ENCODE measurements at regions not wholly inside any gene's neighbourhood (a gene's known extent, or its start where the extent isn't known, plus 50 kb on each side); places are given as distances from the start of the nearest gene placed in this dataset.

DNA sequence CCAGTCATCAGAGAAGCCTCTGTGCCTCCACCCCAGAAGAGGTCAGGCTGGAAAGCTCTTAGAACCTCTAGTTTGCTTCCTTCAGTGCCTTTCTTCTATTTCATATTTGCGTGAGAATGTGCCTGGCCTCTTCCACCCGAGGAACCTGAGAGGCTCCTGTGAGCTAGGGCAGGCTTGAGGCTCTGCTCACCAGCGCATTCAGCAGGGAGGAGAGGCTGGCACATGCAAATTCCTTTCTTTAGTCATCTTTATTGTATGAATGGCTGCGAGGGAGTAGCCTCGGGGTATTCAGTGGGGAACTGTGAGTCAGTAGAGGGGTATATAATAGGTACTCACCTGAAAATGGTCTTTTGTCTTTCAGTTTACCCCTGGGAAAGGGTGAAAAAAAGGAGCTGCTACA, 268.3 kb downstream of the ABCC12 start:
- H4K20me1 ChIP-seq (ENCODE audit: insufficient read depth, low read depth, low read length): no peaks in the 10 kb centered on the region
- no peak overlapping the region for H3K4me3 ChIP-seq (ENCODE audit: low read length)
- no peaks in the 10 kb centered on the region for H3K79me2 ChIP-seq (ENCODE audit: low read length)

DNA sequence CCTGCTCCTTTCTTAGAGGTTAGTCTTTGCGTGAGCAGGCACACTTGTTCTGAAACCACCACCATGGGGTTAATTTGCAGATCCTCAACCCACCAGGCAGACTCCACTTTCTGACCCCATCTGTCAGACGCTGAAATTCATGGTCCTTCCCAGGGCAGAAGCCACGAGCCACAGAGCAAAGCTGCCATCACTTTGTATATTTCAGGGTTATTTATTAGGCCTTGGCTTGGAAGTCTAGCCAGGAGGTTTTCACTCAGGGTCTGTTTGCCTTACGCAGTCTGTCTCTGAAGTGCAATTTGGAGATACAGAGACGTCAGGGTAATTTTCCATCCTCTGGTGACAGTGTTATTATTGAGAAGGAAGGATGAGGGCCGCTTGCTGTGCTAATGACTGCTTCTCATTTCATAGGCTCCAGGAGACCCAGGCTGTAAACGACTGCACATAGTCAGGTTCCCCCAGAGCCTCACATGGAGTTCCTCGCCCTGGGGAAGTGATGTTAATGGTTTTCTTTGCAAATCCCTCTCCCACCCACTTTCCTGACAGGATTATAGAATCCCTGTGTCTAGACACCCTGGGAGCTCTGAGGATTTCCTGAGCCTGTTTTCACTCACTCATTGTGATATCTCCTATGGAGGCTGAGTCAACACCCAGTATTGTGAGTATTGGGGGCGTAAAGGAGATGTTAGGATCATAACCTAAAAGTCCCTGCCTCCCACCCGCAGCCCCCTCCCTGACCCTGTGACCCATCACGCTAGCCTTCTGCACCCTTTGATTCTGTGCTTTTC, 269.0 kb downstream of the ABCC12 start:
- Histone ChIP-seq H3K27me3 (ENCODE audit: low read length) (no peaks in the 10 kb centered on the region), H3K9me2 (replicated peaks; ENCODE audit: insufficient read depth, low read length) (no peaks in the 10 kb centered on the region), H3K9me3 (ENCODE audit: low read length) (no peaks in the 10 kb centered on the region), H3K79me2 (ENCODE audit: low read length) (no peaks in the 10 kb centered on the region), H3K27ac (ENCODE audit: low read length) (no peak overlapping the region), H3K4me2 (ENCODE audit: low read depth, low read length, poor library complexity, severe bottlenecking) (peak overlapping the region; percentile 32), H2AFZ (ENCODE audit: low read length) (no peak overlapping the region), H3K4me1 (ENCODE audit: low read length) (peaks cover 35% of the 10 kb centered on the region), H3K9ac (ENCODE audit: low read length) (no peak overlapping the region), H3K4me3 (ENCODE audit: low read length) (no peak overlapping the region), H3K36me3 (ENCODE audit: insufficient read depth, low read length) (no peaks in the 10 kb centered on the region), H4K20me1 (ENCODE audit: insufficient read depth, low read depth, low read length) (no peaks in the 10 kb centered on the region)
- no peak for DNase-seq

More for the DNA sequence above, 268.3 kb downstream of the ABCC12 start:
- no peaks in the 10 kb centered on the region for H3K9me2 ChIP-seq (replicated peaks; ENCODE audit: insufficient read depth, low read length)
- H3K36me3 ChIP-seq (ENCODE audit: insufficient read depth, low read length): no peaks in the 10 kb centered on the region
- H2AFZ ChIP-seq (ENCODE audit: low read length): no peak overlapping the region
- no peak overlapping the region for H3K27ac ChIP-seq (ENCODE audit: low read length)
- DNase-seq: peak; percentile 68
- no peaks in the 10 kb centered on the region for H3K9me3 ChIP-seq (ENCODE audit: low read length)
- H3K27me3 ChIP-seq (ENCODE audit: low read length): no peaks in the 10 kb centered on the region
- no peak overlapping the region for H3K9ac ChIP-seq (ENCODE audit: low read length)
- H3K4me2 ChIP-seq (ENCODE audit: low read depth, low read length, poor library complexity, severe bottlenecking): peak overlapping the region; percentile 32
- peaks cover 35% of the 10 kb centered on the region for H3K4me1 ChIP-seq (ENCODE audit: low read length)

DNA sequence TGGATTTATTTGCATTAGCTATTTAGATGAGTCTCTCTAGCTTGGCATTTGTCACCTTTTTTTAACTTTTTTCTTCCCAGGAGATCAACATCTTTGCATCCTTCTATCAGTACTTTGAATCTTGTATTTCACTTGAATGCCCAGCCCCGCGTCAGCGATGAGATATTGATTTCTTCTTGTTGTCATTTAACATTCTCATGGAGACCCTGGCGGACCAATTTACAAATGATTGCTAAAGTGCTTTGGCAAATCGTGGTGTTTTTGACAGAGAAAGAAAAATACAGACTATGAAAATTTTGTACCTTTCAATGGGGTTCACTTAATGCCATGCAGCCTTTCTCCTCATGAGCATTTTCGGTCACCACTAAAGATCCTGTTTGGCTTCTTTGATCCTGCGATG, 269.7 kb downstream of the ABCC12 start:
- H4K20me1 ChIP-seq (ENCODE audit: insufficient read depth, low read depth, low read length): no peaks in the 10 kb centered on the region
- no peak overlapping the region for H3K27ac ChIP-seq (ENCODE audit: low read length)
- no peaks in the 10 kb centered on the region for H3K79me2 ChIP-seq (ENCODE audit: low read length)
- no peaks in the 10 kb centered on the region for H3K9me2 ChIP-seq (replicated peaks; ENCODE audit: insufficient read depth, low read length)
- H3K9me3 ChIP-seq (ENCODE audit: low read length): no peaks in the 10 kb centered on the region
- no peak overlapping the region for H3K4me3 ChIP-seq (ENCODE audit: low read length)
- H3K36me3 ChIP-seq (ENCODE audit: insufficient read depth, low read length): no peaks in the 10 kb centered on the region
- DNase-seq: no peak
- H2AFZ ChIP-seq (ENCODE audit: low read length): no peak overlapping the region
- H3K27me3 ChIP-seq (ENCODE audit: low read length): no peaks in the 10 kb centered on the region
- no peak overlapping the region for H3K4me2 ChIP-seq (ENCODE audit: low read depth, low read length, poor library complexity, severe bottlenecking)
- no peak overlapping the region for H3K9ac ChIP-seq (ENCODE audit: low read length)
- peaks cover 35% of the 10 kb centered on the region for H3K4me1 ChIP-seq (ENCODE audit: low read length)

- no peaks in the 10 kb centered on the region for H3K9me3 ChIP-seq (ENCODE audit: low read length)
- no peak overlapping the region for H3K4me3 ChIP-seq (ENCODE audit: low read length)
- no peaks in the 10 kb centered on the region for H3K9me2 ChIP-seq (replicated peaks; ENCODE audit: insufficient read depth, low read length)
- no peak overlapping the region for H2AFZ ChIP-seq (ENCODE audit: low read length)
- no peak overlapping the region for H3K4me2 ChIP-seq (ENCODE audit: low read depth, low read length, poor library complexity, severe bottlenecking)
- no peaks in the 10 kb centered on the region for H3K27me3 ChIP-seq (ENCODE audit: low read length)
- H3K36me3 ChIP-seq (ENCODE audit: insufficient read depth, low read length): no peaks in the 10 kb centered on the region
- no peak overlapping the region for H3K9ac ChIP-seq (ENCODE audit: low read length)
- no peaks in the 10 kb centered on the region for H4K20me1 ChIP-seq (ENCODE audit: insufficient read depth, low read depth, low read length)
- no peaks in the 10 kb centered on the region for H3K79me2 ChIP-seq (ENCODE audit: low read length)
- peaks cover 35% of the 10 kb centered on the region for H3K4me1 ChIP-seq (ENCODE audit: low read length)
- DNase-seq: no peak
- no peak overlapping the region for H3K27ac ChIP-seq (ENCODE audit: low read length)
These were observed 270.3 kb downstream of the ABCC12 start for GRCh38 chr16:47885489-47885888.

DNA sequence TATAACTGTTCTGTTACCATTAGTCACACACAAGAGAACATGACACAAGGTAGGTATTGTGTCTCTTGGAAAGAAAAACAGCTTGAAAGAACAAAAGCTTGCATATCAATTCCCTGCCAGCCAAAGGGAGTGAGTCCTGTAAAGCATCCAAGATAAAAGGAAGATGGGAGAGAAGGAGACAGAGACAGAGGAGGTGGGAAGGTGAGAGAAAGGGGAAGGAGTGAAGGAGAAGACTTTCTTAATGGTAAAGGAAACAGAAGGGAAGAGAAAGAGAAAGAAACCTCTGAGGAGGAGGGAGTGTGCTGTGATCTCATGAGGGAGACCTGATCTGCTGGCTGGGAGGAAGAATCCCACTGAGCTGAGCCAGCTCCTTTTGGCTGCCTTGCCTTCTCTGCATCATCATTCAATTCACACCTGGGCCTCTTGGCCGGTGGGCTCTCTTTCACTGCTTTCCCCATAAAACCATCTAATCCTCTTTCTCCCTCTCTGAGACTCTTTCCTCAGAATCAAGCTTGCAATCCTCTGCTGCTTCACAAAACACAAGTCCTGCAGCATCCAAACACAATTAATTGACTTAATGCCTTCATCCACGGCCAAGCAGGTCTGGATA, 271.6 kb downstream of the ABCC12 start:
- Histone ChIP-seq H3K9ac (ENCODE audit: low read length) (no peak overlapping the region), H3K4me2 (ENCODE audit: low read depth, low read length, poor library complexity, severe bottlenecking) (no peak overlapping the region), H3K36me3 (ENCODE audit: insufficient read depth, low read length) (no peaks in the 10 kb centered on the region), H4K20me1 (ENCODE audit: insufficient read depth, low read depth, low read length) (no peaks in the 10 kb centered on the region), H3K27ac (ENCODE audit: low read length) (no peak overlapping the region), H3K79me2 (ENCODE audit: low read length) (no peaks in the 10 kb centered on the region), H2AFZ (ENCODE audit: low read length) (no peak overlapping the region; the same call in 1 of the 2 replicates), H3K9me2 (replicated peaks; ENCODE audit: insufficient read depth, low read length) (no peaks in the 10 kb centered on the region), H3K4me1 (ENCODE audit: low read length) (peaks cover 33% of the 10 kb centered on the region), H3K27me3 (ENCODE audit: low read length) (no peaks in the 10 kb centered on the region), H3K4me3 (ENCODE audit: low read length) (no peak overlapping the region), H3K9me3 (ENCODE audit: low read length) (no peaks in the 10 kb centered on the region)
- DNase-seq: no peak

DNA sequence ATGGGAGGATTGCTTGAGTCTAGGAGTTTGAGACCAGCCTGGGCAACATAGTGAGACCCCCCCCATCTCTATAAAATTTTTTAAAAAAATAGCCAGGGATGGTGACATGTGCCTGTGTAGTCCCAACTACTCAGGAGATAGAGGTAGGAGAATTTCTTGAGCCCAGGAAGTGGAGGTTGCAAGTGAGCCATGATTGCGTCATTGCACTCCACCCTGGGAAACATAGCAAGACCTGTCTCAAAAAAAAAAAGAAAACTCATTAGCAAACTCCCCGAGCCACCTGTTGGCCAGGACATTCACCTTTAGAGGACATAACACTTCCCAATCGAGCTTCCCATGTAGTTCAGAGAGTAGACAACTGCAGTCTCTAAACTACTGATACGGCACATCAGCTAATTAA, 274.2 kb downstream of the ABCC12 start:
- Histone ChIP-seq H3K79me2 (ENCODE audit: low read length) (no peaks in the 10 kb centered on the region), H2AFZ (ENCODE audit: low read length) (no peak overlapping the region), H3K4me3 (ENCODE audit: low read length) (no peak overlapping the region), H3K4me1 (ENCODE audit: low read length) (peaks cover 31% of the 10 kb centered on the region), H3K9me3 (ENCODE audit: low read length) (no peaks in the 10 kb centered on the region), H3K9me2 (replicated peaks; ENCODE audit: insufficient read depth, low read length) (no peaks in the 10 kb centered on the region), H3K27me3 (ENCODE audit: low read length) (no peaks in the 10 kb centered on the region), H3K36me3 (ENCODE audit: insufficient read depth, low read length) (no peaks in the 10 kb centered on the region), H3K27ac (ENCODE audit: low read length) (no peak overlapping the region), H3K9ac (ENCODE audit: low read length) (no peak overlapping the region), H3K4me2 (ENCODE audit: low read depth, low read length, poor library complexity, severe bottlenecking) (no peak overlapping the region), H4K20me1 (ENCODE audit: insufficient read depth, low read depth, low read length) (no peaks in the 10 kb centered on the region)
- no peak for DNase-seq

DNA sequence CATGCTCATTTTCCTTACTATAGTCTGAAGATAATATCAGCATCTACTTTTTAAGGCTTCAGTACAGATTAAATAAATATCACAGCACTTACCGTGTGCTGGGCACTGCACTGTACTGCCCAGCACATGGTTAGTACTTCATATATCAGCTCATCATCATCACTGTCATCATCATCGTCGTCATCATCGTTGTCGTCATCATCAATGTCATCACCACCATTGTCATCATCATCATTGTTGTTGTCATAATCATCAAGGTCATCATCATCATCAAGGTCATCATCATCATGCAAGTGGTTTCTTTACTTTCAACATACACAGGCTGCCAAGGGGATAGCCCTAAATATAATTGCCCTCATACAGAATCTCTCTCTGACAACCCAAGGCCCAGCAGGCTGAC, 275.1 kb downstream of the ABCC12 start:
- Histone ChIP-seq H3K79me2 (ENCODE audit: low read length) (no peaks in the 10 kb centered on the region), H2AFZ (ENCODE audit: low read length) (no peak overlapping the region), H3K4me3 (ENCODE audit: low read length) (no peak overlapping the region), H3K4me2 (ENCODE audit: low read depth, low read length, poor library complexity, severe bottlenecking) (no peak overlapping the region), H3K27me3 (ENCODE audit: low read length) (no peaks in the 10 kb centered on the region), H3K9me3 (ENCODE audit: low read length) (no peaks in the 10 kb centered on the region), H3K27ac (ENCODE audit: low read length) (no peak overlapping the region), H4K20me1 (ENCODE audit: insufficient read depth, low read depth, low read length) (no peaks in the 10 kb centered on the region), H3K9me2 (replicated peaks; ENCODE audit: insufficient read depth, low read length) (no peaks in the 10 kb centered on the region), H3K9ac (ENCODE audit: low read length) (no peak overlapping the region), H3K4me1 (ENCODE audit: low read length) (peaks cover 32% of the 10 kb centered on the region), H3K36me3 (ENCODE audit: insufficient read depth, low read length) (no peaks in the 10 kb centered on the region)
- DNase-seq: no peak

DNA sequence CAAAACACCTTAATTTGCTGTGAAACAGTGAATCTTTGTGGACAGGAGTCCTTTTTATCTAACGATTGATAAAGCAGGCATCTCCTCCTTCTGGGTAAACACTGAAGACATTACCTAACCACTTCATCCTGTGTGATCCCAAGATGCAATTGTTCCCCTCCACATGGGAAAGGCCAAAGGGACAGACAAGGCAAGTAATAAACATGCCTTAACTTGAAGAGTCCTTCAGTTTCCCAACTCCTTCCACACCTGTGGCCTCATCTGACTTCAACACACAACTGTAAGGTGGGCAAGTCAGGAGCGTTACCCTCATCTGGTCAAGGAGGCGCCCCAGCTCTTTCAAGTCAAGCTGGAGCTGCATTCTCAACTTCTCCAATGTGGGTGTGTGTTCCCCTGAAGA, 278.6 kb downstream of the ABCC12 start:
- Histone ChIP-seq H3K9me3 (ENCODE audit: low read length) (no peaks in the 10 kb centered on the region), H3K36me3 (ENCODE audit: insufficient read depth, low read length) (no peaks in the 10 kb centered on the region), H3K9ac (ENCODE audit: low read length) (no peak overlapping the region), H3K27ac (ENCODE audit: low read length) (no peak overlapping the region), H2AFZ (ENCODE audit: low read length) (no peak overlapping the region), H3K4me3 (ENCODE audit: low read length) (no peak overlapping the region), H3K79me2 (ENCODE audit: low read length) (no peaks in the 10 kb centered on the region), H3K9me2 (replicated peaks; ENCODE audit: insufficient read depth, low read length) (no peaks in the 10 kb centered on the region), H4K20me1 (ENCODE audit: insufficient read depth, low read depth, low read length) (no peaks in the 10 kb centered on the region), H3K4me1 (ENCODE audit: low read length) (peaks cover 36% of the 10 kb centered on the region), H3K4me2 (ENCODE audit: low read depth, low read length, poor library complexity, severe bottlenecking) (no peak overlapping the region), H3K27me3 (ENCODE audit: low read length) (no peaks in the 10 kb centered on the region)
- DNase-seq: no peak

All from Karpas-422 (cell line).